ENCODE measurements at regions not wholly inside any gene's neighbourhood (a gene's known extent, or its start where the extent isn't known, plus 50 kb on each side); places are given as distances from the start of the nearest gene placed in this dataset.
A peak's percentile ranks its signal among the peaks of the same experiment; 100 is the strongest.

DNA sequence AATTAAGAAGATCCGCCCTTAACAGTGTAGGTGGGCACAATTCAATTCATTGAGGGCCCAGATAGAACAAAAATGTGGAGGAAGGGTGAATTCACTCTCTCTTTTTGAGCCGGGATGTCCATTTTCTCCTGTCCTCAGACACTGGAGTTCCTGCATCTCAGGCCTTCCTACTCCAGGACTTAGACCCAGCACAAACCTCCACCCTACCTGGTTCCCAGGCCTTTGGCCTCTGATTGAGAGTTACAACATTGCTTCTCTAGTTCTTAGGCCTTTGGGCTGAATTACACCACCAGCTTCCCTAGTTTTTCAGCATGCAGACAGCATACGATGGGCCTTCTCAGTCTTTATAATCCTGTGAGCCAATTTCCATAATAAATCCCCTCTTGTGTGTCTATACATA, 87.8 kb upstream of the TMEM17 start:
- Histone ChIP-seq H3K27ac (ENCODE audit: low read length) (no peak overlapping the region), H3K4me3 (ENCODE audit: low read length) (no peak overlapping the region), H3K9me3 (ENCODE audit: control insufficient read depth, low read length) (no peaks in the 10 kb centered on the region), H3K4me1 (ENCODE audit: control insufficient read depth, insufficient read depth, low read length) (no peaks in the 10 kb centered on the region), H3K27me3 (ENCODE audit: control insufficient read depth, insufficient read depth) (no peaks in the 10 kb centered on the region)
- 92% methylated on average over 3 of the region's 3 CpGs for WGBS
- DNase-seq (no peak), ATAC-seq (no peak)
- intact Hi-C loops (cut with DNase I): no loop called here

DNA sequence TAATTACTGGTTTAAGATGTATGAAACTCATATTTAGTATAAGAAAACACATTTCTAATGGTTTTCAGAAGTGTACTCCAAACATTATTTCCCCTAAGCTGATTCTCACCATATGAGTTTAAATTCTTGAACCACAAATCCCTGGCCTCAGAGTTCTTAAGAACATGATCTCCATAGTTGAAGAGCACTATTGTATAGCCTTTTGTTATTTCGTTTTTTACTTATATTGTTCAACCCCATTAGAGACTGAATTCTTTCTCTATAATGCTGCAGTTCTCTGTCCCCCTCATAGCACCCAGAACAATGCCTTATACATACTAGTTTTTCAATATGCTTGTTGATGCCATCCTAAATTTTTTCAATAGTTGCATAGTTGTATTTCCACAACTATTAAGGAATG, 85.5 kb upstream of the TMEM17 start:
- Histone ChIP-seq H3K4me1 (ENCODE audit: control insufficient read depth, insufficient read depth, low read length) (no peaks in the 10 kb centered on the region), H3K4me3 (ENCODE audit: low read length) (no peak overlapping the region), H3K27ac (ENCODE audit: low read length) (no peak overlapping the region), H3K9me3 (ENCODE audit: control insufficient read depth, low read length) (no peaks in the 10 kb centered on the region), H3K27me3 (ENCODE audit: control insufficient read depth, insufficient read depth) (no peaks in the 10 kb centered on the region)
- ATAC-seq (no peak), DNase-seq (no peak)
- 70% methylated on average over 1 of the region's 1 CpG for WGBS
- intact Hi-C loops (cut with DNase I): no loop called here

GRCh38 chr2:62589691-62590356, 83.8 kb upstream of the TMEM17 start:
- Histone ChIP-seq H3K27ac (ENCODE audit: low read length) (peak overlapping the region; percentile 48), H3K4me3 (ENCODE audit: low read length) (no peak overlapping the region), H3K27me3 (ENCODE audit: control insufficient read depth, insufficient read depth) (no peaks in the 10 kb centered on the region), H3K9me3 (ENCODE audit: control insufficient read depth, low read length) (no peaks in the 10 kb centered on the region), H3K4me1 (ENCODE audit: control insufficient read depth, insufficient read depth, low read length) (no peaks in the 10 kb centered on the region)
- intact Hi-C loops (cut with DNase I): no loop called here
- 61% methylated on average over 4 of the region's 4 CpGs for WGBS
- DNase-seq: peak; percentile 42 to 67 (median 51)
- ATAC-seq: peak; percentile 70 to 94

DNA sequence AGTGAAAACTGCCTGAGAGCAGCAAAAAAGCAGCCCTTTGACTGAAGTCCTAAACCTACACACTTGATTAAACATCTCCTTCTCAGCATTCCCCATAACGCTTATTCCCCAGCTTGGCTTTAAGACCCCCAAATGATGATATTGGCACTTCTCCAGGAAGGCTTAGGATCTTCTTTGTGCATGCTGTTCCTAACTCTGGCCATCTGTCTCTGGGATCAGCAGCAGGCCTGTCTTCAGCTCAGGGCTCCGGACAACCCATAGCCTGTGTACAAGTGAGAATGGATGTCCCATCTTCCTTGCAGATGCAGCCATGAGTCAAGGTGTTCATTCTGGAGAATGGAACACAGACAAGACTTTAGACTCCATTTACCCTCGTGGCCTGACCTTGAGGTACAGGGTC, 81.6 kb upstream of the TMEM17 start:
- intact Hi-C loops (cut with DNase I): no loop called here
- no peak for DNase-seq
- H3K4me3 ChIP-seq (ENCODE audit: low read length): no peak overlapping the region
- ATAC-seq: no peak
- 79% methylated on average over 3 of the region's 3 CpGs for WGBS
- H3K4me1 ChIP-seq (ENCODE audit: control insufficient read depth, insufficient read depth, low read length): no peaks in the 10 kb centered on the region
- H3K27ac ChIP-seq (ENCODE audit: low read length): no peak overlapping the region
- H3K27me3 ChIP-seq (ENCODE audit: control insufficient read depth, insufficient read depth): no peaks in the 10 kb centered on the region
- H3K9me3 ChIP-seq (ENCODE audit: control insufficient read depth, low read length): no peaks in the 10 kb centered on the region

- H3K9me3 ChIP-seq (ENCODE audit: control insufficient read depth, low read length): no peaks in the 10 kb centered on the region
- H3K4me1 ChIP-seq (ENCODE audit: control insufficient read depth, insufficient read depth, low read length): no peaks in the 10 kb centered on the region
- no peak overlapping the region for H3K4me3 ChIP-seq (ENCODE audit: low read length)
- DNase-seq (no peak), ATAC-seq (no peak)
- no peaks in the 10 kb centered on the region for H3K27me3 ChIP-seq (ENCODE audit: control insufficient read depth, insufficient read depth)
- intact Hi-C loops (cut with DNase I): no loop called here
- no peak overlapping the region for H3K27ac ChIP-seq (ENCODE audit: low read length)
- 90% methylated on average over 2 of the region's 2 CpGs for WGBS
These were observed 81.0 kb upstream of the TMEM17 start for GRCh38 chr2:62586981-62587380.

GRCh38 chr2:62578803-62579640, 73.0 kb upstream of the TMEM17 start:
- intact Hi-C loops (cut with DNase I): no loop called here
- no peaks in the 10 kb centered on the region for H3K27me3 ChIP-seq (ENCODE audit: control insufficient read depth, insufficient read depth)
- no peaks in the 10 kb centered on the region for H3K9me3 ChIP-seq (ENCODE audit: control insufficient read depth, low read length)
- H3K4me3 ChIP-seq (ENCODE audit: low read length): no peak overlapping the region
- DNase-seq: no peak
- H3K27ac ChIP-seq (ENCODE audit: low read length): no peak overlapping the region
- H3K4me1 ChIP-seq (ENCODE audit: control insufficient read depth, insufficient read depth, low read length): no peaks in the 10 kb centered on the region
- 87% methylated on average over 7 of the region's 7 CpGs for WGBS
- no peak for ATAC-seq

DNA sequence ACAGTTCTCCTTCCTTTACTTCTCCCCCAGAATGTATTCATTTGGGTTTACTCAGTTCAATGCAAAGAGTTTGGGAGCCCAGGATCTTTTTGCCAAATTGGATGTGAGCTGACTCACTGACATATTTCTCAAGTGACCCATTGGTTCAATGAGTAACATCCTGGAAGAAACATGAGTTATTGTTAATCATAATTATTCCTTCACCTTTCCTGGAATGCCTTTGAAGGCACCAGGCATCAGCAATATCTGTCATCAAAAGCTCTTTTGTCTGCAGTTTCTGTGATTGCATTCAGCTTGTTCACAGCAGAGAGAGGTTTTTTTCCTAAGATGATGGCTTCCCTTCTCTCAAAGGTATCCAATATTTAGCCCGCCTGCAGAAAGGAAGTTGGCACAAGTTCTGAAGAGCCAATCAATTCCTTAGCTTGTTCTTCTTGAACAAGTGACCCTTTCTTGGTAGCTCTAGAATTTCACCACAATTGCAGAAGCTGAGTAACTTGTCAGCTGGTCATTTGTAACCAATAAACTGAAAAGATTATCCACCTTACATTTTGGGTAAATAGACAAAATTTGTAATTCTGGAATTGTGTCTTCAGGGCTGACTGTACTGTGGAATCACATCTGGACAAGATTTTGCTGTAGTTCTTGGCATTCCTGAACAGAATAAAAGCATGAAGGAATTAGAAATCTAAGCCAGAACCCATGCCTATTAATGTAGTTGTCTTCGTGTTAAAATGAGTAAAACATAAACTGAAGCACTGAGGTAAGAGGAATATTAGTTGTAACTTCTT, 72.2 kb upstream of the TMEM17 start:
- Histone ChIP-seq H3K27me3 (ENCODE audit: control insufficient read depth, insufficient read depth) (no peaks in the 10 kb centered on the region), H3K9me3 (ENCODE audit: control insufficient read depth, low read length) (no peaks in the 10 kb centered on the region), H3K27ac (ENCODE audit: low read length) (no peak overlapping the region), H3K4me3 (ENCODE audit: low read length) (no peak overlapping the region), H3K4me1 (ENCODE audit: control insufficient read depth, insufficient read depth, low read length) (no peaks in the 10 kb centered on the region)
- intact Hi-C loops (cut with DNase I): no loop called here
- 52% methylated on average over 2 of the region's 2 CpGs for WGBS
- DNase-seq: no peak
- no peak for ATAC-seq

GRCh38 chr2:62576276-62576939, 70.4 kb upstream of the TMEM17 start:
- no peak overlapping the region for H3K27ac ChIP-seq (ENCODE audit: low read length)
- H3K27me3 ChIP-seq (ENCODE audit: control insufficient read depth, insufficient read depth): no peaks in the 10 kb centered on the region
- intact Hi-C loops (cut with DNase I): no loop called here
- H3K4me1 ChIP-seq (ENCODE audit: control insufficient read depth, insufficient read depth, low read length): no peaks in the 10 kb centered on the region
- H3K9me3 ChIP-seq (ENCODE audit: control insufficient read depth, low read length): no peaks in the 10 kb centered on the region
- no peak for ATAC-seq
- H3K4me3 ChIP-seq (ENCODE audit: low read length): no peak overlapping the region
- DNase-seq: no peak
- WGBS: 63% methylated on average over 2 of the region's 2 CpGs

- Histone ChIP-seq H3K27ac (ENCODE audit: low read length) (no peak overlapping the region), H3K9me3 (ENCODE audit: control insufficient read depth, low read length) (no peaks in the 10 kb centered on the region), H3K4me1 (ENCODE audit: control insufficient read depth, insufficient read depth, low read length) (no peaks in the 10 kb centered on the region), H3K27me3 (ENCODE audit: control insufficient read depth, insufficient read depth) (no peaks in the 10 kb centered on the region), H3K4me3 (ENCODE audit: low read length) (no peak overlapping the region)
- intact Hi-C loops (cut with DNase I): no loop called here
- DNase-seq (no peak), ATAC-seq (no peak)
These were observed 67.9 kb upstream of the TMEM17 start for GRCh38 chr2:62573936-62574335.

GRCh38 chr2:62573137-62573731, 67.2 kb upstream of the TMEM17 start:
- no peak overlapping the region for H3K4me3 ChIP-seq (ENCODE audit: low read length)
- no peaks in the 10 kb centered on the region for H3K4me1 ChIP-seq (ENCODE audit: control insufficient read depth, insufficient read depth, low read length)
- 87% methylated on average over 4 of the region's 4 CpGs for WGBS
- no peaks in the 10 kb centered on the region for H3K27me3 ChIP-seq (ENCODE audit: control insufficient read depth, insufficient read depth)
- intact Hi-C loops (cut with DNase I): no loop called here
- H3K27ac ChIP-seq (ENCODE audit: low read length): no peak overlapping the region
- H3K9me3 ChIP-seq (ENCODE audit: control insufficient read depth, low read length): no peaks in the 10 kb centered on the region
- ATAC-seq (no peak), DNase-seq (no peak)

Data from right cardiac atrium (tissue), 5 donors.